Activated CD8-positive, alpha-beta memory T cell treated with anti-CD3 and anti-CD28 coated beads for 36 hours (primary cell): ENCODE measurements at regions not wholly inside any gene's neighbourhood (a gene's known extent, or its start where the extent isn't known, plus 50 kb on each side); places are given as distances from the start of the nearest gene placed in this dataset.

Experiments used
- CTCF ChIA-PET: fragments of 350-600 bp; sonication (Branson Sonifier 250); formaldehyde crosslinking; loops from one replicate; lab custom pipeline; 2021; ENCODE audit warnings: antibody characterized with exemption; lab: Charles Lee
- POLR2A ChIA-PET: fragments of 350-600 bp; sonication (Branson Sonifier 250); formaldehyde crosslinking; loops from one replicate; lab custom pipeline; 2021; ENCODE audit warnings: antibody characterized with exemption; lab: Charles Lee

DNA sequence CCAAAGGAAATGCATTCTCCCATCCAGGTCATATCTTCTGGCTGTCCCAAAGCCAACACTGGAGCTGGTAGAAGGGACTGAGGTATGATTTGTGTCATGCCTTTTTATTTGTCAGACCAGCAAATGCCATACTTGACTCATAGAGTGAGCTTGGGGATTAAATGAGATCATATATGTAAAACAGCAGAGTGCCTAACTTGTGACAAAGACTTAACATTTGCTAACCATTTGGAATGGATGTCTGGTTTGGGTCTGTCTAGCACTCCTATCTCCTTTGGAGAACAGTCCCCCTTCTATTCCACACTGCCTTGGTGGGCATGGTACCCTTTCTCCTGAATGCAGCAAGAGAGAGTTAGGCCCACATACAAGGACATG lies 128.5 kb upstream of the LGALSL start:
- POLR2A ChIA-PET = interaction anchor here (0.9 to 4.1 kb wide), 5 partner anchors 30 to 190 kb away, joined by 3 to 25 read pairs (median 6); no protein-coding TSS in a partner anchor
- CTCF ChIA-PET = interaction anchor here (0.7 to 4.5 kb wide), 7 partner anchors 14 to 276 kb away, joined by 3 to 22 read pairs (median 6); no protein-coding TSS in a partner anchor

DNA sequence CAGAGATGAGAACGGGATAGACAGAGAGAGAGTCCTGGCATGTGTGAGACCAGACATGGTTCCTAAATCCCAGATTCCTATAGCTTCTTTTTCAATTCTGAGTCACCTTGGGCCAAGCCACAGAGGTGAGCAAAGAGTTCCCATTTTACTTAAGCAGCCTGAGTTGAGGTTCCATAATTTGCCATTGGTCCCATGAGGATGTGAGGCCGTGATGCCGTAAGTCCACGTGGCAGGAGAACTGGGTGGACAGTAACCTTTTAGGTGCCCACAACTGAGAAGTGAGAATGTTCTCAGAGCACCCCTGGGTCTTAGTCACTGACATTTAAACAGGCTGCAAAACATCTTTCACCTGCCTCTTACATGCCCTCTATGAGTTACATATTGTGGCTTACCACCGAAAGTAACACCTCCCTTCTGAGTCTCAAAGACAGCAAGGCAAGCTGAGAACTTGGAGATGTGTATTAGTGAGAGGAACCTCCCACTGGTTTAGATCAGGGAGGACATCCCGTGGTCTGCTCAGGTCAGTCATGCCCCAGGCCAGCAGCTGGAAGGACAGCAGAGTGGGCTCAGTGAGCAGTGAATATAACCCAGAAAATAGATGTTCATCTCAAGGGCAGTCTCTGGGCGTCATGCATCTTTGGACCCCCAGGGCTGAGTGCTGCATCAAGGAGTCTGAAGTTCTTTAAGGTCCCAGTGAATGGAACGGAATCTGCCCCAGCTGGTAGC lies 127.9 kb upstream of the LGALSL start:
- POLR2A ChIA-PET = interaction anchor here (0.9 to 4.1 kb wide), 9 partner anchors 30 to 225 kb away, joined by 3 to 25 read pairs (median 4); no protein-coding TSS in a partner anchor
- CTCF ChIA-PET = interaction anchor here (0.7 to 4.5 kb wide), 11 partner anchors 14 to 290 kb away, joined by 3 to 22 read pairs (median 5); no protein-coding TSS in a partner anchor

DNA sequence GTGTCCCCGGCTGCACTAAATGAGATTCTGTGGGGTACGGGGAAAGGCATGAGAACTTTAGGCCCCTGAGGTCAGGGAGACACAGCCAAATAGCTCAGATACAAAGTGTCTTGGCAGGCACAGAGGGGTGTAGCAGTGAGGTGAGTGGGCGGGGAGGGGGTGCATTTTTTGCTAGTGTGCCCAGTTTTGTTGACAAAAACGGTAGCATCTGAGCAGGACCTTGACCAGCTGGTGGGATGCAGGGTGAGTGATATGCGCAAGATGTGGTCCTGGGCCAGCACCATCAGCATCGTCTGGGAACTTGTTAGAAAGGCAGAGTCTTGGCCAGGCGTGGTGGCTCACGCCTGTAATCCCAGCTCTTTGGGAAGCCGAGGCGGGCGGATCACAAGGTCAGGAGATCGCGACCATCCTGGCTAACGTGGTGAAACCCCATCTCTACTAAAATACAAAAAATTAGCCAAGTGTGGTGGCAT lies 127.3 kb upstream of the LGALSL start:
- CTCF ChIA-PET = interaction anchor here (1.2 to 4.5 kb wide), 13 partner anchors 29 to 290 kb away, joined by 3 to 22 read pairs (median 5); no protein-coding TSS in a partner anchor
- POLR2A ChIA-PET = interaction anchor here (1.0 to 4.1 kb wide), 7 partner anchors 31 to 225 kb away, joined by 3 to 25 read pairs (median 4); no protein-coding TSS in a partner anchor

DNA sequence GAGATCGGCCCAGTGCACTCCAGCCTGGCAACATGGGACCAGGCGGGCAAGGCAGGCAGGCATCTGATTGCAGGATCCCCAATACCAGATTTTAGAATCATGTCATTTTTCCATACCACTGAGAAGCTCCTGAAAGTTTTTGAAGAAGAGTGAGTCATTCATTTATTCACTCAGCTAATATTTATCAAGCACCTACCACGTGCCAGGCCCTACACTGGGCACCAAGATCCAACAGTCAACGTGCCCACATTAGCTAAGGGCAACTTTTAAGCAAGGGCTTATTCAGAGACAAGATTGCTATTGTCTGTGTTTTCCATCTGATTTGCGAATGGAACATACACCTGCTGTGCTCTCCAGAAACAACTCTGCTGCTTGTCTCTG lies 126.8 kb upstream of the LGALSL start:
- ChIA-PET CTCF (interaction anchor here (0.5 to 6.6 kb wide), 20 partner anchors 30 to 361 kb away, joined by 3 to 87 read pairs (median 4); partner anchors contain the start of gene AFTPH), POLR2A (interaction anchor here (0.6 to 4.1 kb wide), 7 partner anchors 31 to 313 kb away, joined by 3 to 25 read pairs (median 3); no protein-coding TSS in a partner anchor)

DNA sequence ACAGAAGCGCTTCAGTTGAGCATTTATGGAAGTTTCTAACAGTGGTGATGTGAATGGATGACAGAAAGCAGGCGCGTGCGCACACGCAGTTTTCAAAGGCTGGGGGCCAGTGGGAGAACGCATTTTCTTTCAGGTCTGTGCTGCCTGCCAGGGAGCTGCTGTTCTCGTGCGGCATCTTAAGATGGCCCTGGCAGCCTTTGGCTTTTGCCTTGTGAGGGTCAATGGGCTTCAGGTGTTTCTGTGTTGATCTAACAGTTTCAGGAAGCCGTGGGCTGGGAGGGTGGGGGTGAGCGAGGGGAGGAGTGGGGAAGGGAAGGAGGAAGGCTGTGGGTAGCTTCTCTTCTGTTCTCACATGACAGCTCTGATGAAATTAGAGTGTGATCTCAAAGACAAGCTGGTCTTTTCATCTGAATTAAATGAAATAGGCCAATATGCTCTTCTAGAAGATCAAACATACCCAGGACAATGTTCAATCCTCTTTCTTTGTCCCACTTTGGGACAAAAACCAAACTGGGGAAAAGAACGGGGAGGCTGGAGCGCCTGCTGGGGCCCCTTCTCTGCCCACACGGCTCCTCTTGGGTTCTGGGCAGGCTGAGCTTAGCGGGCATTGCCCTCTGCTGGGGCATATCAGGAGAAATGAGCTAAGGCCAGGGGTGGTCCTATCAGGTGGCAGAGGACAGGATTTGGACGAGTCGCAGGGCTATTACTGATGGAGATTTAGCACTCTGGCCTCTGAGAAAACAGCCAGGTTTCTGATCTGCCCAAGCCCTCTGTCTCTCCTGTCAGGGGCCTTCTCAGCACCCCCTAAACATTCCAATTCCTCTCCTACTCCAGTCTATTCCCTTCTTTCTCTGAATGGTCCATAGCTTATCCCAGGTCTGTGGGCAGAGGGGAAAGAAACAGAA lies 126.2 kb upstream of the LGALSL start:
- ChIA-PET POLR2A (interaction anchor here (0.6 to 4.1 kb wide), 9 partner anchors 32 to 314 kb away, joined by 3 to 25 read pairs (median 3); no protein-coding TSS in a partner anchor), CTCF (interaction anchor here (0.5 to 6.6 kb wide), 23 partner anchors 30 to 361 kb away, joined by 3 to 87 read pairs (median 4); partner anchors contain the start of gene AFTPH)

DNA sequence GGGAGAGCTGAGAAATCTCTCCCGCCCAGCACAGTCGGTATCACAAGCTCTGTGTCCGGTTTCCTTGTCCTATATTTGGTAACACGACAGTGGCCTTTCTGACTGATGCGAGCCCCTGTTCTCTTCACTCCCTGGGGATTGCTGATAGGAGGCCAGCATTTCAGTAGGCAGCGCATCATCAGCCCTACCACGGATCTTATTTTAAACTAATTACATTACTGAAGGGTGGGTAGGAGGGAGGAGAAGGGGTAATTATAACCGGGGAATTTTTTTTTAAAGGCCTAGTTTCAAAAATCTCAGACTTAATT lies 125.6 kb upstream of the LGALSL start:
- ChIA-PET POLR2A (interaction anchor here (0.9 to 4.1 kb wide), 5 partner anchors 33 to 292 kb away, joined by 3 to 25 read pairs (median 5); no protein-coding TSS in a partner anchor), CTCF (interaction anchor here (0.6 to 6.6 kb wide), 14 partner anchors 35 to 316 kb away, joined by 3 to 87 read pairs (median 4); no protein-coding TSS in a partner anchor)

DNA sequence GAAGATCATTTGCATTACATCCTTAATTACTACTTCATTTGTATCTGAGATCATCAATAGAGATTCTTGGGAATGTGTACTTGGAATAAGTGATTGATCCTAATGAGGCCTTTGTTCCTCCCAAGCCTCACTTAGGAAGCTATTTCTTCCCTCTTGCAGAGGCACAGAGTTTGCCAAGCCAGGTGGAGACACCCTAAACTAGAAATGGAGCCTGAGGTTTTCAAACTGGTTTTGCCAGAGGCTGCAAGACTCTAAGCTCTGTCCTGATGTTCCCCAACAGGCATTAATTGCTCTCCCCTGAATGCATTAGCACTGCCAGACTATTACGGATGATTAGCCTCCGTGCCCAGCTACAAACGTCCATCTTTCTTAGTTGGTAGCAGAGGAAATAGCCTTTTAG lies 125.2 kb upstream of the LGALSL start:
- POLR2A ChIA-PET = interaction anchor here (1.3 to 4.1 kb wide), 3 partner anchors 33 to 293 kb away, joined by 3 to 25 read pairs (median 6); no protein-coding TSS in a partner anchor
- CTCF ChIA-PET = interaction anchor here (0.5 to 6.6 kb wide), 9 partner anchors 36 to 858 kb away, joined by 3 to 87 read pairs (median 5); no protein-coding TSS in a partner anchor

DNA sequence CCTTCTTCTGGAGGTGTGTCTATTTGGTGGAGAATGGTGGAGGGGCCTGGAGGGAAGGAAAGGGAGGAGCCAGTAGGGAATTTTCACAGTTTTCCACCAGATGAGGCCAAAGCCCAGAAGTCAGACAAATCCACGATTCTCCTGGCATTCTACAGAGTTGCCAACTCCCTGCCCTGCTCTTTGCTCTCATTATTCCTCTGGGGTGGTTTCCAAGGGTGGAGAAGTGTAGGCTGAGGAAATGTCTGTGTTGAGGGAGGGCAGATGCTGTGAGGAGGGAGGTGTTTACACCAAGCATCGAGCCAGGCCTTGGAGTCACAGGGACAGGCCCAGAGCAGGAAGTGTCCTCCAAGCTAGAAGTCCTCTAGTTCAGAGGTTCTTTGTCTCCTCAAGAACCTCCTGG lies 124.1 kb upstream of the LGALSL start:
- CTCF ChIA-PET = interaction anchor here (1.2 to 6.6 kb wide), 8 partner anchors 115 to 282 kb away, joined by 4 to 87 read pairs (median 7); no protein-coding TSS in a partner anchor
- POLR2A ChIA-PET = no interaction called here

DNA sequence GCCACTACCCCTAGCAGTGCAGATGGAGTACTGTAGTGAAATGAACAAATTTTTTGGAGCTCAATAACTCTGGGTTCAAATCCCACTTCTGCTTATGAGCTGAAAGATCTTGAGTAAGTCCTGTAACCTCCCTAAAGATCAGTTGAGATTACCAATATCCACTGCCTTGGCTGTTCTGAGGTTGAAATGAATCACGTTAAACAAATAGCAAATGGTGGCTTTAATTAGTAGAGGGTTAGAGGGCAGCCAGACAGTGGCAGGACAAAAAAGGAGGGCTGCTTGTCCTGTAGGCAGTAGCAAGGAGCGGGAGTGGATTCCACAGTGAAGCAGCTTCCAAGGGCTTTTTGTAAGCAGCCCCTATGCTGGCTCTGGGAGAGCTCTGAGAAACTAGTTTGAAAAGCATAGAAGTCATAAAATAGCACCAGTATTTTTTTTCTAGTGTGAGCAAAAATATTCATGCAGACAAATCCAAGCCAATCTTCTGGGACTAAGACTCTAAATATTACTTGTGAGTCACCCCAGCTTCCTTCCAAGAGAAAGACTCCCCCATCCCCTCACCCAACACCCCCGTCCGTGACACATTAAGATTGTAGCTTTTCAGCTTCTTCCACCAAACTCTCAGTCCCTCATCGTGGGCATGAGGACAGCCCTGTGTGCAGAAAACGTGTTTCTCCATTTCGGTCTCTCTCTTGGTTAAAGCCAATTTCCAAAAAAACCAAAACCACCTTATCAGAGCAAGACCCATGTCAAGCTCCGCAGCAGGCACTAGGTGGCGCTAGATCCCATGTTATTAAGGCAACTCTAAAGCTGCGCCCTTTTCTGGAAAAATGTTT lies 123.5 kb upstream of the LGALSL start:
- ChIA-PET CTCF (interaction anchor here (0.8 to 6.6 kb wide), 27 partner anchors 8 to 549 kb away, joined by 3 to 87 read pairs (median 4); no protein-coding TSS in a partner anchor), POLR2A (no interaction called here)

DNA sequence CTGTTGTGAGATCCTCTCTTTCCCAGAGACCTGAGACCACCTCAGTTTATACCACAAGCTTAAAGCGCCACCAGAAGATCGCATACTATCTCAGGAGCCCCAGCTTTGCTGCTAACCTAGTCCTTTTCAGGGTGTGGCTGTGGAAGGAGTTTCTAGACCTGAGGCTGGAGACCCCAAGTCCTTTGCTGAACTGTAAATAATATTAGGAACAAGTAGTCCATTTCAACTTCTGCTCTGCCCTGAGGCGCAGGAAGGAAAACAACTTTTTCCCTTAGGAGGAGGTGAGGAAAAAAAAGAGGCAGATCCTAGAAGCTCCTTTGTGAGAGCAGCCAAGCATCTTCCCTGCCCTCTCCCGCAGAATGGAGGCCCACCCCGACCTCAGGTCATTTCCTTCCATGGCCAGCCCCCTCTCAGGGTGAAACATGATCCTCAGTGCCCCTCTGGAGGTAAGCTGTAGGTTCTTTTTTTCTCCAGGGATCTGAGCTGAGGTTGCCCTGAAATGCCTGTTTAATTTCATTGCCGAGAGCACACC lies 122.8 kb upstream of the LGALSL start:
- CTCF ChIA-PET = interaction anchor here (0.7 to 6.6 kb wide), 26 partner anchors 8 to 548 kb away, joined by 3 to 87 read pairs (median 4); no protein-coding TSS in a partner anchor
- POLR2A ChIA-PET = no interaction called here

DNA sequence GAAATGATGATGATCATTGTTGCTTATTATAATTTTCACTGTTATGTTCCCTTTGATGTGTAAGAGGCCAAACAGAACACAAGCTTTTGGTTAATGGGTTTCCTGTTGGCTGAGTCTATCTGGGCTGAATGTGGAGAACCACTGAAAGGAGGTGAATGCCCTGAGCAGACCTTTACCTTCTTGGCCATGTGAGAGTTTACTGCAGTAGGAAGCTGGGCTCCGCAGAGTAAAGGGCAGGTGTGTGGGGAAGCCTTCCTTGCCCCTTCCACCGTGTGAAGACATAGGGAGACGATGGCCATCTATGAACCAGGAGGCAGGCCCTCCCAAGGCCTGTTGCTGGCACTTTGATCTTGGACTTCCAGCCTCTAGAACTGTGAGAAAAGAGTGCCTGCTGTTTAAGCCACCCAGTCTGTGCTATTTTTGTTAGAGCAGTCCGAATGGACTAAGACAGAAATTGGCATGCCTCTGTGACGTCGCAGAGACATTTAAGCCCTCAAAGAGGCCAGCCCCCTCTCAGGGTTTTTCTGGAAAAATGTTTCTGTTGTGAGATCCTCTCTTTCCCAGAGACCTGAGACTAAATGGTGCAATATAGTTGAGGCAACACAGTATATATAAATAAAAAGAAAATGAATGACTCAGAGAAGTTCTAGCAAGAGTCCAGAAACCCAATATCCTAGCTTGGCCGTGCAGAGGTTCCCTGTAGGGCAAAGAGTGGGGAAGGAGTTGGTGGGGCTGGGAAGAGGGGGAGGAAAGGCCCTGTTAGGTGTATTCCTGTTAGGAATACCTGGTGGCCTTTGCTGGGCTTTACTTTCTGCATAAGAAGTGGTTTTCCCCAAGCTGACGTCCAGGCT lies 121.9 kb upstream of the LGALSL start:
- ChIA-PET POLR2A (no interaction called here), CTCF (interaction anchor here (0.7 to 6.6 kb wide), 15 partner anchors 82 to 547 kb away, joined by 3 to 87 read pairs (median 4); no protein-coding TSS in a partner anchor)

DNA sequence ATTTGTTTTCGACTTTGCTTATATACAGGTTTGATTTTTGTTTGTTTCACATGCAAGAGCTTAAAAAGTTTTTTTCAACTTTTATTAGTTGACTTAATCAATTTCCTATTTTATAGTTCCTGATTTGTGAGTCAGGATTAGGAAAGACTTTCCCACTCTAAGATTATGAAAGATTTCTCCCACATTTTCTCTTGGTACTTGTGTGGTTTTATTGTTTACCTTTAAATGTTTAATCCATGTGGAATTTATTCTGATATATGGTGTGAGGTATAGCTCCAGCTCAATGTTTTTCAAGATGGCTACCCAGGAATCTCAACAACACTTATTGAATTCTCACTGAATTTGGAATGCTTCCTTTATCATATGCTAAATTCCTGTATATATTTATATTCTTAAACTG lies 117.8 kb upstream of the LGALSL start:
- CTCF ChIA-PET = no interaction called here

DNA sequence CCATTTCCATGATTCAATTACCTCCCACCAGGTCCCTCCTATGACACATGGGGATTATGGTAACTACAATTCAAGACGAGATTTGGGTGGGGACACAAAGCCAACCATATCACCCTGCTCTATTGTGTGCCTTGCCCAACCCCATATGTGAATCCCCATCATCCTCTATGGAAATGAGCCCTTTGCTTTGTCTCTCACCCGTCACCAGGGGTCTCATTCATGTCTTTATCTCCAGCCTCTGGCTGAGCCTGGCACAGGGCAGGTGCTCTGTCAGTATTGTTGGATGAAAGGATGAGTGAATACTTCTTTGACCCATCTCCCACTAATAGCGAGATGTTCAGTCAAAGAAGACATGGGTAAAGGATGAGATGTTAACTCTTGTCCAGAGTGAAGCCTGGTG lies 116.6 kb upstream of the LGALSL start:
- POLR2A ChIA-PET = no interaction called here
- CTCF ChIA-PET = no interaction called here

More for the DNA sequence above, 117.8 kb upstream of the LGALSL start:
- POLR2A ChIA-PET = no interaction called here

DNA sequence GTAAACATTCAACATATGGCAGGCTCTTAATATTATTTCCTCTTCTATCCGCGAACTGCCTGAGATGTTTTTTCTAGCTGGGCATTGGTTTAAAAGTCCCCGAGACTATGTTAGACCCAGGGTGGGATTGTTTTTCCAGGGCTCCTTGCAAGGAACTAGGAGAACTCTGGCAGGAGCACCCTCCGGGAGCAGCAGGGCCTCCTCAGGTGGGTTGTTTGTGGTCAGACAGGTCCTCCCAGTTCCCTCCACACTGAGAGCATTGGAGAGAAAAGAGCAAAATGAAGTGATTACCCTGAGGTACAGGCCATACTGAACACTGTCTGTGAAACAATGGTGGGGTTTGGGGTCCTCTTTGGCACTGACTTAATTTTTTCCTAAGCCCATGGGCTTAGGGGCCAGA lies 115.9 kb upstream of the LGALSL start:
- ChIA-PET POLR2A (no interaction called here), CTCF (no interaction called here)

DNA sequence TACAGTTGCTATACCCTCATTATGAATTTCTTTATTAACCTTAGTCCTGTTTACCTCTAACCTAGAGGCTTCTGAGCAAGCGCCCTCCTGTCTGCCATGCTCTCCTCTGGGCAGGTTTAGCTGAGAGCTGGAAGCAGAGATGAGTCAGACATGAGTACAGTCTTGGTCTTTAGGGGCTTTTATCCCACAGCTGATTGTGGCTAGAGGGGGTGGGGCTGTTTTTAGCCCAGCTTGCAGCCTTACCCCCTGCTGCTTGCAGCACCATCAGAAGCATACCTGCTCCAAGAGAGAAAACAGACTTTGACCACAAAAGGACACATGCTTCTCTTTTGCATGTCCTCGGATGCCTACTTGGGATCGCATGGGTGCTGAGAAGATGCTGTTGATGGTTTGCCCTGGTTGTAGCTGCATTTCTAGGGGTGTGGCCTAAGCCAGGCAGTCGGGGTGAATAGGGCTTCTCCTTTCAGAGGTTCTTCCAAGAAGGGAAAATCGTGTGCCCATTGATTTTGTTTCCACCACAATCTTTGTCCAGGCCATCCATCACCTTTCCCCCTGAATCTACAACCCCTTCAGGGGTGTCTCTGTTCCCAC lies 115.0 kb upstream of the LGALSL start:
- POLR2A ChIA-PET = no interaction called here
- CTCF ChIA-PET = interaction anchor here (1.4 kb wide), 1 partner anchor 8 kb away, joined by 6 read pairs; no protein-coding TSS in a partner anchor

DNA sequence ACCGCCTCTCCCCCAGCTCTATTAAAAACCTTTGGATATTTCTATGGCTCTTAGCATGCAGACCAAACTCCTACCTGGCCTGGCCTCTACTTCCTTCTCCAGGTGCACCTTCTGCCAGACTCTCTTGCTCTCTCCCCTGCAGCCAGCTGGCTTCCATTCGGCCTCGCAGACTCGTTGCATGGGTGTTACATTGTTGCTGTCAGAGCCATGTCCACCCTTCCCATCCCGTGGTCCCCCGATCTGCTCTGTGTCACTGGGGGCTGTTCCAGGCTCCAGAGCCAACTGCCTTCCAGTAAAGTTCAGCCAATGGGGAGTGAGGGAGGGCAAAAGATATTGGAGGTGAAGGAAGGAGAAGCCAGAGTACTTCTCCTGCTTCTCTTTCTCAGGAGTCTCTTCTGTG lies 112.5 kb upstream of the LGALSL start:
- CTCF ChIA-PET = interaction anchor here (1.1 kb wide), 1 partner anchor 8 kb away, joined by 3 read pairs; no protein-coding TSS in a partner anchor
- POLR2A ChIA-PET = no interaction called here
